Dermis blood vessel endothelial cell (primary cell): ENCODE measurements at regions not wholly inside any gene's neighbourhood (a gene's known extent, or its start where the extent isn't known, plus 50 kb on each side); places are given as distances from the start of the nearest gene placed in this dataset.

Source experiments
- DNase-seq: peaks from one replicate; pipeline ENCODE4 v3.0.0; 2010

DNA sequence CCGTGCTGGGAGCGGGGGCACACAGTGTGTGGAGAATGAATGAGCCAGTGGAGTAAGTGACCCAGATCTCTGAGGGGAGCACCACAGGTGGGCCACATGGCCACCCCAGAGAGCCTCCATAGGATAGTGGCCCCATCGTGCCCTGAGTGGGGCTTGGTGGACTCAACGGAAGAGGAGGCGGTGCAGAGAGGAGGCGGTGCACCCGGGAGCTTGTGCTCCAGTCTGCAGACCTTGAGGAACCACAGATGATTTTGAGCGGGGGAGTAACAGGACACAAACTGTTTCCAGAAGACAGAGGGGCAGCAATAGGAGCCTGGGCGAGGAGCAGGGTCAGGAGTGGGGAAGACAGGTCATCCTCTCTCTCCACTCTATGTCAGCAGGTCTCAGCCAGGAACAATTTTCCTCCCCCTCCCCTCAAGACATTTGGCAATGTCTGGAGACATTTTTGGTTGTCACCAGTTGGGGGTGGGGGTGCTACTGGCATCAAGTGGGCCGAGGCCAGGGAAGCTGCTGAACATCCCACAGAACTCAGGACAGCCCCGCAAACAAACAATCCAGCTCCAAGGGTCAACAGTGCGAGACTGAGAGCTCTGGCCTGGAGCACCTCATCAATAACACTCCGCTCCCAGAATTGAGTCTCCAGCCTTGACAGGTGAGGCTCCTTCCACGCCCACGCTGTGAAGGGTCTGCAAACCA is 182.2 kb downstream of the USP12 start:
- no peak for DNase-seq

DNA sequence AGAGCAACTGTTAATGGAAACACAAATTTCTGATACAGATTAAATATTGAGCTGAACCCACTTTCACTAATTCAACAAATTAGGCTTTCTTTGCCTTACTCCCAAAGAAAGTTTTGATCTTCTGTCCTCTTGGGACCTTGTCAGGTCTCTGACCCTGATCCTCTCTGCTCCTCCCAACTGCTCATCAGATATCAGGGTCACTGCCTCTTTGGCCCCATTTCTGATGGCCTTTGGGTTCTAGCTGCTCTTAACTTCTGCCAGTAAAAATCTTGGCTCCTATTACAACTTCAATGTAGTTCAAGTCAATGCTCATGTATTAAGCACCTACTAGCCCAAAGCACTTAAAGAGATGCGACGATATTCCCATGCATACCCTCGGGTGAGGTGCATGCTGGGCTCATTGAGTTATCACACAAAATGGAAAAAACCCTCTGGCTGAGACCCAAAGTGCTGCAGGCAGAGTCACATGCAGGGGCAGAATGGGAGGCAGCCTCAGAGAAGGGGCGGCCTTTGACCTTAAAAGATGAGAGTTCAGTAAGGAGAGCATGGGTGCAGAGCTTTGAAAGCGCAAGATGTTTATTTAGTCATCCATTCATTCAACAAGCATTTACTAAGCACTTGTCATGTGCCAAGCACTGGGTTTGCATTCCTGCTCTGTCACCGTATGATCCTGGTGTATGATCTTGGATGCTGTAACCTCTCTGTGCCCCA is 183.4 kb downstream of the USP12 start:
- DNase-seq: no peak

DNA sequence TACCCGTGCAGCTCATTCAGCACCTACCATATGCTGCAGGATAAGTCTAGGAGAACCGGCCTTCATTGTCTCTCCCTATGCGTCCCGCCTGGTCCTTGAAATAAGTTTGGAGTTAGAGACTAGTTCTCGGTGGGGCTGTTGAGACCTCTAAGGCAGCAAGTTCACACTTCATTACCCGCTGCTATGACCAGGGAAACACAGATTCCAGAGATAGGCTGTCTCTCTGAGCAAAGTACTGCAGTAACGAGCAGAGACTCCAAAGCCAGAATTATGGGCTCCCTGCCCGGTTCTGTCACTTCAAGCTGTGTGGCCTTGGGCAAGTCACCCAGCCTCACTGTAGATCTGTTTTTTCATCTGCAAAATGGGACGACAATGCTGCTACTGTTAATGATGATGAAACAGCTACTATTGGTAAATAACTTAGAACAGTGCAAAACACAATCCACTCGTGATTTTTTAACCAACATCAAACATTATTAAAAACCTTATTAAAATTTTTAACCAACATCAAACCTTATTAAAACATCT is 184.1 kb downstream of the USP12 start:
- no peak for DNase-seq

DNA sequence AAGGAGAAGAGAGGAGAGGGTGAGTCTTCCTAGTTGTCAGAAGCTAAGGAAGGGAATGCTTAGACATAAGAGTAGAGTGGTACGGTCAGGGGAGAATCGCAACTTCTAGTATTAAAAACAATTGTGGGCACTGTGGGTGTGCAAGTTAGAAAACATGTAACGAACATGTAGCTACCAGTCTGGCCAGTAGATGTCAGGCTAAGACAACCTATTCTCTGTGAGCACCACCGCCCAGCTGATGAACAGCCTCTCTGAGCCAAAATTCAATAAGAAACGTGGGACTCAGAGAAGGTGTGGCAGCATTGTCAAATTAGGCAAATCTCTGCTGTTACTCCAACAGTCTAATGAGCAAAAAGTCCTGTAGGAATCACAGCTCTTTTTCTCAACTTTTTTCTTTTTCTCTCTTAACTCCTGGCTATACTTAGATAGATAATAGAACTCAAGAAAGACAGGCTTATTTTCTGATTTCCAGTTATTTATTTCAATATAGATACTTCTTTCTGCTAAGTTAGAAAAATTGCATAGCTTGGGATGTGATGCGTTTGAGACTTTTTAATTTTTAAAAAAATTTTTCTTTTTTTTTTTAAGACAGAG is 186.2 kb downstream of the USP12 start:
- peak; percentile 86 for DNase-seq

DNA sequence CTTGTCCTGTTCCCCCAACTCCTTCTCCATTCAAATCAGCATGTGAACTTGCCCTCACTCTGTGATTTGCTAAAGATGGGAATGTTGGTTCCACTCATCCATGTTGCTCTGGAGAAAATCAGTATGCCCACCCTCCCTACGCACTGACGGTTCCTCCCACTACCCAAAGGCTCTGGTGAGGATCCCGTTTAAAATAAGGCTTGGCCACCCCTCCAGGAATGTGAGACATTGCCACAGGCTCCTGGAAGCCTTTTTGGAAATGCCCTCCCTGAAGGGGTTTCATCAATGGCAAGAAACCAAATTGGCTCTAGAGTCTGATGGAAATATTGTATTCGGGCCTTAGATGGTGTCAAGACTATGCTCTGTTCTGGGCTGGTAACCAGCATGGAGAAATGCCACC is 187.3 kb downstream of the USP12 start:
- DNase-seq: no peak

DNA sequence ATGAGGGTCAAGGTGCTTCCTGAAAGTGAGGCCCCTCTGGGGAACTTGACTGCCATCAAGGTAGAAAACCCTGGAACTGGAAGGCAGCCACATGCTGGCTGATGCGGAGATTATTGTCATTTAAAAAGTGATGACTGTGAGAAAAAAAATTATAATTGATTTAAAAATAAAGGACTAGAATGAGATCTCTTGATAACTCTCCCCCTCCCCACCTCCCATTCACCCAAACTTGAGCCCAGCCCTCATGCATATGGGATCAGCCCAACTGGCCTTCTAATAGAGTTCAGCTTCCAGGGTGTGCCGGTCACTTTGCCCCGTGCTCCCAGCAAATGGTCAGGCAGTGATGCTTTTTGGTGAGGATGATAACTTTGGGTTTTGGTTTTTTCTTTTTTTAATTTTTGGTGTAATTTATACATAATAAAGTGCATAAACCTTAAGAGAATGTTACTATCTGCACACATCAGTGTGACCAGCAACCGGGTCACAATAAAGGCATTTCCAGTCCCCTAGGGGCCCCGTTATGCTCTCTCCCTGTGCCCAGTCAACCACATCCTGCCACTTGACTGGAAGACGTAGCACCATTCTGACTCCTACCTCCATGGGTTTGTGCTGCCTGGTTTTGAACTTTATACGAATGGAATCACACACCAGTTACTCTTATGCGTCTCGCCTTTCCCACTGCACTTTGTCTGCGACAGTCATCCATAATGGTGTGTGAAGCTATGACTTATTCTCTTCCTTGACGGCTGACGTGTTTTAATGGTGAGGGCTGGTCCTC is 187.9 kb downstream of the USP12 start:
- DNase-seq: no peak

DNA sequence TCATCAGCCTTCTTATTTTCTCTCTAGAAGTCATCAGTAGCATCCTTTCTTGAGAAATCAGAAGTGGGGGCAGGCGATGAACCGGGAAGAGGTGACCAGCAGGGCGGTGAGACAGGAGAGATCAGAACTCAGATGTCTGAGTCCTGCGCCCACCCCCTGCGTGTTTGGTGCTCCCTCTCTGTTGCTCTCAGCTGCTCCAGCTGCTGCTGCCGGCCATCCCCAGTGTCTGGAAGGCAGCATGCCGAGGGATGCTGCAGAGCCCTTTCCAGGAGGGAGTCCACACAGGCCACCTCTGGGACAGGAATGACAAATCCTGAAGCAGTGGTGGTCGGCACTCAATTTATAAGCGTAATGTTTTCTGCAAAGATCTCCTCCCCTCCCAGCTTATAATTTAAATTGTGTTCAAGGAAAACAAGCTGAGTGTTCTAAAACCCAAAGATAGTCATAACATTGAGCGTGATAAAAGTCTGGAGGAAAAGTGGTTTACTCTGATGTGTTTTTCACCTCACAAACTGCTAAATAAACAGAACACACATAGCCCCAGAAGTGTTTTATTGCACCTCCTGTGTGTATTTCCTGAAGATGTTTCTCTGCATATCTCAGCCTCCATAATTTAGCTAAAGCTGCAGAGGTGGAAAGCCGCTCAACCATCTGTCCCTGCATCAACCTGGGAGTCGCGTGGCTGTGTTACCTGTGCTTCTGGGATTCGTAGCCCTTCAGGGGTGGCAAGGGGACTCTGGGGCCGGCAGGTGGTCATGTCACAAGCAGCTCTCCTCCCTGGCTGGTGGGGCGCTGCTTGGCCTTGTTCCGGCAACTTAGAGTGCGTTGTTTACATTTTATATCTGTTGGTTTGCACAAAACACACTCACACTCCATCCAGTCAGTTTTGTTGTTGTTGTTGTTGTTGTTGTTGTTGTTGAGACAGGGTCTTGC is 191.2 kb downstream of the USP12 start:
- DNase-seq: no peak

DNA sequence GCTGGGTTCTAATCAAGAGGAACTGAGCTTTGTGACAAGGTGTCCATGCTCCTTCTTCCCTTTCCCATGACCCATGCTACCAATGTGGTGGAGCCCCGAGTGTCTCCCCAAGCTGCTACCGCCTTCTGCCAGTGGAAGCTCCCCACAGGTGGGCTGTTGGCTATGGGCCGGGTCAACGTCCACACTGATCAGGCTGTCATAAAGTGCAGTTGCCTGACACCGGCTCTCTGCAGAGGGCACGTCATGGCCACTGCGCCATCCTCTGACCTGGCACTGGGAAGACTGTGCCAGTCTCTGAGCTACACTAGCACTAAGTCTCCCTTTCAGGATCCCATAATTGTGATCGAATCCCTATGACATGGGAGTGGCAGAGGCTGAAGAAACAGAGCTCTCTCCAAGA is 192.3 kb downstream of the USP12 start:
- DNase-seq: no peak

DNA sequence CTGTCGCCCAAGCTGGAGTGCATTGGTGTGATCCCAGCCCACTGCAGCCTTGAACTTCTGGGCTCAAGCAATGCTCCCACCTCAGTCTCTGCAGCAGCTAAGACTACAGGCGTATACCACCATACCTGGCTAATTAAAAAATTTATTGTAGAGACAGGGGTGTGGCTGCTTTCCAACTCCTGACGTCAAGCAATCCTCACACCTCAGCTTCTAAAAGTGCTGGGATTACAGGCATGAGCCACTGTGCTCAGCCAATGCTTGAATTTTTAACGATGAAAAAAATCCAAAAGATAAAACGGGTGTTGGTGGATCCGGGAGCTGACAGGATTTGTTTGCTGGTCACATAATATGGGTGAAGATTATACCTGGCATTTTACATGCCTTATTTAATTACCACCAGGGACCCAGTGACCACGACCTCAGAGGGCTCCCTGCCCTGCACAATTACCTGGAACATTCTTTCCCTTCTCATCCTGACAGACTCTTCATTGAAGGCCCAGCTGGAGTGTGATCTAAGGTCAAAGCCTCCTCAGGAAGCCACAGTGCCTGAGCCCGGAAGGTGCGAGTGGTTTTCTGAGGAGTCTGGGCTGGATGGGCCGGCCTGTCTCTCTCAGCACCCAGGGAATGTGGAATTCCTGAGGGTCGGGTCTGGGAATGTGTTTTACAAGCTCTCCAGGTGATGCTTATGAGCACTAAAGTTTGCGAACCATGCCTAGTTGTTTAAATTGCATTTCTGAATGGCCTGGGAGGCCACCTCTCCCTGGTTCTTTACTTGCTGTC is 193.3 kb downstream of the USP12 start:
- no peak for DNase-seq

DNA sequence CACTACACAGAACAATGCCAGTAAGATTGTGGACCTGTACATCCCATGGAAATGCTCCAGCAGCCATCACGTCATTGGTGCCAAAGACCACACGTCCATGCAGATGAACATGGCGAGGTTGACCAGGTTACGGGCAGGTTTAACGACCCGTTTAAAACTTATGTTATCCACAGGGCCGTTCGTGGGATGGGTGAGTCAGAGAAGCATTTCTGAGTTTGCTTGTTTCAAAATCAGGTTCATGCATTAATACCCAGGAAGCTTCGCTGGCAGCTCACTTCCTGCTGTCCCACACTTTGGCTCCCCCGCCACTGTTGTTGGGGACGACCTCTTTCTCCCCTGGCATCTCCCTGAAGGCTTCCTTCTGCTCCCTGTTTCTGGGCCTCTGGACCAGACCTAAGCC is 194.1 kb downstream of the USP12 start:
- no peak for DNase-seq

DNA sequence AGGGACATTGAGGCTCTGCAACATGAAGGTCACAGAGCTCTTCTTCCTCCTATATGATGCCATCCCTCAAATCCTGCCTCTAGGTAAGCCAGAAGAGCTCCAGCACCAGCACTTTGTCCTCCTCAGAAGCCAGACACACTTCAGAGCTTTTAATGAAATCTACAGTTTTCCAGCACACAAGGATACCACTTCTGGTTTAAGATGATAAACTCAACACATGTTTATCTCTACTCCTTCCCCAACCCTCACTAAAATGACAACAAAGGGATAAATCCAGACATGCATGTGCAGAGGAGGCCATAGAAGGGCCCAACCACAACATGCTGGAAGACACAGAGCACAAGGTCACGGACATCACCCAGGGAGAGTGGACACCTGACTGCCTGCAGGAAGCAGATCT is 195.3 kb downstream of the USP12 start:
- no peak for DNase-seq

DNA sequence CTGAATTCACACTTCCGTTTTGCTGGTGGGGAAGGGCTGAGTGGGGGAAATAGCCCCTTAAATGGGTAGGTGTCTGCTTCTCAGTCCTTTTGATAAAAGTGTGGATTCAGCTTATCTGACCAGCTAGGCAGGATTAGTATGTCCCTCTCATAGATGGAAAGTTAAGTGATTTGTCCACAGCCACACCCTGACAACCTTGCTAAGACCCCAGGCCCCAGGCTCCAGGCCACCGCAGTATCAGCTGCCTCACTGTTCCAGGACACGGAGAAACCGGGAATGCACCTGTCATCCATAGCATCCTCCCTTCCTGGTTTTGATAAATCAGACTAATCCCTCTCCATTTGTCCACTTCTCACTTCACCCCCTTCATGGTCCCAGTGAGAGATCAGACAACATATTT is 197.7 kb downstream of the USP12 start:
- no peak for DNase-seq

DNA sequence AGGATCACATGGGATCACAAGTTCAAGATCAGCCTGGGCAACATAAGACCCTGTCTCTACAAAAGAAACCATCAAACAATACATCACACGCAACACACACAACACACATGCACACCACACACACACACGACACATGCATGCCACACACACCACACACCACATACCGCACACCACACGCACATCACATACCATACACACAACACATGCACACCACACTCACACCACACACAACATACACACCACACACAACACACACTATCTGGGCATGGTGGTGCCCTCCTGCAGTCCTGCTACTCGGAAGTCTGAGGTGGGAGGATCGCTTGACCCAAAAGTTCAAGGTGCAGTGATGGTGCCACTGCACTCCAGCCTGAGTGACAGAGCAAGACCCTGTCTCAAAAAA is 198.3 kb downstream of the USP12 start:
- DNase-seq: no peak

DNA sequence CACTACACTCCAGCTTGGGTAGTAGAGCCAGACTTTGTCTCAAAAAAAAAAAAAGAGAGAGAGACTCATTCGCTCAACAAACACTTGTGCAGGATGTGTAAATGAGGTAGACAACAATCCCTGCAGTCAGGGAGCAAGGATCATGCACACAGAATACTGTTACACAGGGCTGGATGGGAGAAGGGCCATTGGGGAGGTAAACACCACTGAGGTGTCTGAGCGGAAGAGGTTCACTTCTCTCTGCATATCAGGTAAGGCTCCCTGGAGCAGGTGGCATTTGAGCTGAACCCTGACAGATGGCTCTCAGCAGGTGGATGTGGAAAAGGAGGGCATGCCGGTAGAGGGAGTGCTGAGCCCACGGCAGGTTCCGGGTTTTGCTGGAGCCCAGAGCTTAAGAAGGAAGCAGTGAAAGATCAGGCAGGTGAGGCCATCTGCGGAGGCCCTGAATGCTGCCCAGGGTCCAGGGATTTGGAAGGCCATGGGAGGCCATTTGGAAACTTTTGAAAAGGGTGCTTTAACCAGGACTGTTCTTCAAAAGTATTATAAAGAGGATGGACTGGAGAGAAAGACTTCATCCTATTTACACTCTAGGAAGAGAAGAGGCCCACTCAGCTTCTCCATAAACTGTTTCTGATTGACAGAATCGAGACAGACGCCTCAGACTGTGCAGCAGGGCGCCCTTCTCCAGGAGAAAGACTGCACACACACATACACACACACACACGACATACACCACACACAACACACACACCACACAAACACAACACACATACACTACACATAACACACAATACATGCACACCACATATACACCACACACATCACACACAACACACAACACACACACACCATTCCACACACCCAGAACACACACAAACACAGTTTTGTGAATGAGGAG is 199.4 kb downstream of the USP12 start:
- peak; percentile 20 for DNase-seq

DNA sequence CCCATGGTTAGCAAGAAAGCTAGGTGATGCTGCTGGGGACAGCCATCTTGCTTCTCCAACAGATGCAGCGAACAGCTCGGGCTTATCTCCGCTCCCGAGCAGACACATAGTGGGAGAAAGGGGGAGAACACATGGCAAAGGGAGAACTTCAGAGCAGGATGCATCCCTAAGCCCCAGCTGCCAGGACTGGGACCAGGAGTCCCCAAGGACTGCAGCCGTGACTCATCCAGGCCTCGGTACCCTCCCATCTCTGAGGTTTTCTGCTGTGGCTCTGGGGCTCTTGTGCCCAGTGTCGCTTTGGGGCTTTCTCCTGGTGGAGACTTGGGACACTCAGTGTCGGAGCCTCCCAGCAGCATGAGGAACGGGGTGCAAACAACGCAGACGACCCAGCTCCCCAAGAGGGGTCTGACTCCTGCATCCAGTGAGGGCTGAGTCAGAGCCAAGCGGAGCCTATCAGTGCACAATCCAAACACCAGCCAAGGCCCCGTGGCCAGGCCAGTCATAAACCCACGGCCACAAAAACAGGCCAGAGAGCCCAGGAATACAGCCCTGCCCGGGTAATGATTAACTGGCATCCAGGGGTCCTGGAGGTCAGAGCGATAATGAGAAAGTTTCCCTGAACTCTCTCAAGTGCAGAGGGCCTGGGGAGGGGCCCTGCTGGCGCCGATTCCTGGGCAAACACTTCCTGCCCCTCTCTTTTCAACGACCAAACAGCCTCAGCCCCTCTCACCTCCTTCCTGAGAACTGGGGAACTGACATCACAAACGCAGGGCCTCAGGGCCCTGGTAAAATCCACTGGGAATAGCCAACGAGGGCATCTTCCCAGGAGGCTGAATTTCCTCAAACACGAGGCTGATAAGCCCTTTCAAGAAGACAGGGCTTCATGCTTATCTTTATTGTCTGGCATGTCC is 202.9 kb downstream of the USP12 start:
- DNase-seq: no peak

DNA sequence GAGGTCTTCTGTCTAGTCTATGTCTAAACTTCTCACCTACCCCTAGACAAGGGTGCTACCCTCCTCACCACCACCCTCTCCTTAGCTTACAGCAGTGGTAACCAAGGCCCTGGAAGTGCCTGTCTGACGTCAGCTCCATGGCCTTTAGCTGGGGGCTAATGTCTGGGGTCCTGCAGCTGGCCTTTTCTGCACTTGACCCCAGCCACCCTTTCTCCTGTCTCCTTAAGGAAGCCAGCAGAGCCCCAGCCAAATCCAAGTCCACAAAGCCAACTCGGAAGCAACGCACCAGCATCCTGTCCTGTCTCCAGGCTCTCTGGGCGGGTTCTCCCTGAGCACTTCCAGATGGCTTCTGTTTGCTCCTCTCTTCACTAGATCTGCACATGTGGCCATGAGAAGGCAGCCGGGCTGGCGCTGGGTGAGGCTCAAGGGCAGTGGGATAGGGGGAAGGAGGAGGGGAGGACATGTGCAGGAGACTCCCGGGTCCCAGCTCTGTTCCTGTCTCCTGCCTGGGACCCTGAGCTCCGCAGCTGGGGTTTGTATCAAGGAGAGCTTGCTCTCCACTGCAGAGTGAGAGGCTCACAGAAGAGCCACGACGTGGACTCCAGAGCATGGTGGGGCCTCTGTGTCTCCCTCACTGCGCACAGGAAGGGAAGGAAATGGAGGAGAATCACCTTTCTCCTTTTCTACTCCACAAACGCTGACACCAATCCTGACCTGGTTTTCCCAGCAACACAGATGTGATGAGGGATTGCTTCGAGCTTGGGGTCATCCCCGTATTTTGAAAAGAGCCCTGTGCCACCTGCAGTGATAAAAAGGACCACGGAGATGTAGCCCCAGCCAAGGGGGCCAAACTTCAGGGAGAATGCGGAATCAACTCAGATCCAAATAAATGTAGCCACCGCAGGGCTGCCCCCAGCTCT is 204.2 kb downstream of the USP12 start:
- no peak for DNase-seq

DNA sequence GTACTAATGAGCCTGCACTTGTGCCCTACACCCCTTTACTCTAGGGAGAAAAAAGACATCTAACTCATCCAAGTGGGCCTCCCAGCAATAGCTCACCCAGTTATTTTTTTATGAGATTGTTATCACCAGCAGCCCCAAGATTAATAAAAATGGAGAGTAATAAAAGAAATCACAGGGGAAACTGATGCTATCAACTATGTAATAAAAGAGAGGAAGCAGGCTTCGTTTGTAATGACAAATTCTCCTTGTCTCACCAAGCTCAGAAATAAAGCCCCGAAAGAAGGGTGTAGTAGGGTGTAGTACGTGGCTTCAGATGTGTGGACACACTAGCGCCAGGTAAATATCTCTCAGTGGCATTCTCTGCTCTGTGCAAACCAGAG is 204.9 kb downstream of the USP12 start:
- no peak for DNase-seq
